ENCODE measurements at regions not wholly inside any gene's neighbourhood (a gene's known extent, or its start where the extent isn't known, plus 50 kb on each side); places are given as distances from the start of the nearest gene placed in this dataset.
"Not testable (repeated sequence)": the region's sequence is repeated elsewhere in the genome, so short reads cannot be mapped to it uniquely, and the experiment has no call there.

DNA sequence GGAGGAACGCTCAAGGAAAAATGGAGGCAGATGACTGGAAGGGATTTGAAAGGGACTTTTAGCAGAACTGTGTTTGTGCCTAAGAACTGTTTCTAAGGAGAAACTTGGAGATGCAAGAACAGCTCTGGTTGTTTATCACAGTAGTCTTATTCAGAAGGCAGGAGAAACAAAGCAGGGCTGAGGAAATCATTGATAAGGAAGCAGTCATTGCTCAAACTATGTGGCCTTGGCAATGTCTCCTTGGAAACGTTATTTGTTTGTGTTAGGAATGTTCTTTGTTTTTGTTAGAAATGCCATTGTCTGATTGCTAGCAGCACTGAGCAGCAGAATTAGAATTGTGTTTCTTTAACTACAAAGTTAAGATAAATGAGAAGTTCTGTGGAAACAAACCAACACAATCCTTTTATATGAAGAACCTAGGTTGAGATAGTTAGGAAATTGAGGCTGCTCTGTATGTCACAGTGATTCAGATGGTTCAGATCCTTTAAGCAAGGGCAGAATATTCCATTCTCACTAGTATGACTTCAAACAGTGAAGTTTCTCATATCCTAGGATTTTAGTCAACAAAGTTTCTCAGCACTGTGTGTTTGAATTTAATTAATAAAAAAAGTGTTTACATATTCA, 1191.3 kb upstream of the IGFBP7 start:
- H3K36me3 Mint-ChIP-seq: no peaks in the 10 kb centered on the region
- no peak overlapping the region for H3K27ac Mint-ChIP-seq
- no peaks in the 10 kb centered on the region for H3K27me3 Mint-ChIP-seq
- H3K4me1 Mint-ChIP-seq: no peaks in the 10 kb centered on the region
- H3K9me3 Mint-ChIP-seq: peaks cover 3% of the 10 kb centered on the region in 3 donors
- no peak overlapping the region for H3K4me3 Mint-ChIP-seq

DNA sequence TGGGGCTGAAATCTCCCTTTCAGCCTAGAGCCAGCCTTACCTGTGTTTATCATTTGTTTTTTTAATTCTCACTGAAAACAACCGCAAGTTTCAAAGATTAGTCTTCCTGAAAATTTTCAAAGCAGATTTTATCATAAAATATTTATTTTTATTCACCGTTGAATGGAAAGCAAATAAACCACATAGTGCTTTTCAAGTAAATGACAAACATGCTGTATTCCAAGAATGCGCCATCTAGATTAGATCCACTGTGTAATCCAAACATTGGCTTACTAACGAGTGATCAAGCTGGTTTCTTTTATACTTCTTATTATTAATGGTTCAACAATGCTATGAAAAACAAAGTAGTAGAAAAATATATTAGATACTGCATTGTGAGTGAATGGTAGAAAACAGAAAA, 1176.2 kb upstream of the IGFBP7 start:
- Mint-ChIP-seq H3K4me3 (no peak overlapping the region), H3K9me3 (peaks cover 0 to 25% (median 4%) of the 10 kb centered on the region in 3 donors), H3K27me3 (no peaks in the 10 kb centered on the region), H3K36me3 (no peaks in the 10 kb centered on the region), H3K4me1 (no peaks in the 10 kb centered on the region), H3K27ac (no peak overlapping the region)

DNA sequence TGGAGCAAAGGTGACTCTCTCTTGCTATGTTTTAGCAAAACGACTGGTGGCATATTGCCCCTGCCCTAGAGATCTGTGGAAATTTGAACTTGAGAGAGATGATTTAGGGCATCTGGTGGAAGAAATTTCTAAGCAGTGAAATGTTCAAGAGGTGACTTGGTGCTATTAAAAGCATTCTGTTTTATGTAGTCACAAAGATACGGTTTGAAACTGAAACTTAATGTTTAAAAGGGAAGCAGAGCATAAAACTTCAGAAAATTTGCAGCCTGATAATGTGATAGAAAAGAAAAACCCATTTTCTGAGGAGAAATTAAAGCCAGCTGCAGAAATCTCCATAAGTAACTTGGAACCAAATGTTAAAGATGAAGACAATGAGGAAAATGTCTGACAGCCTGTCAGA, 1170.7 kb upstream of the IGFBP7 start:
- not testable (repeated sequence) for H3K27ac Mint-ChIP-seq, H3K27me3 Mint-ChIP-seq, H3K36me3 Mint-ChIP-seq, H3K4me1 Mint-ChIP-seq
- Mint-ChIP-seq H3K4me3 (peak overlapping the region in 1 of 4 donors; percentile 30), H3K9me3 (peaks cover 0 to 15% (median 2%) of the 10 kb centered on the region in 3 donors)

DNA sequence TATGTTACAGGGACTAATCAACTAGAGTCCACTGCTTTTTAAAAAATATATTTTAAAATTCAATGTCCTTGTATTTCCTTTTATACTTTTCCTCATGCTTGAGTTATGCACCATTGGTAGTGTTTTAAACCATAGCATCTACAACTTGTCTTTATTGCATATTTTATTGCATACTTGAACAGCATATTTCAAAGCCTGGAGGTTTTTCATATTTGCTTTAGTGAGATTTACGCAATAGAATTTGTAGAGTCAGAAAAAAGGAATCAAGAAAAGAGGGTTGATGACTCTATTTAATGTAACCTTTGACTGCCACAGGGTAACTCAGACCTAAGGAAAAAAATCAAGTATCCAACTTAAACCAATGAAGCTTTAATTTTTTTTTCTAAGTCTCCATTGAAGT, 1165.7 kb upstream of the IGFBP7 start:
- Mint-ChIP-seq H3K4me1 (no peaks in the 10 kb centered on the region), H3K27me3 (no peaks in the 10 kb centered on the region), H3K27ac (no peak overlapping the region), H3K9me3 (peaks cover 0 to 7% (median 4%) of the 10 kb centered on the region in 3 donors), H3K36me3 (no peaks in the 10 kb centered on the region), H3K4me3 (no peak overlapping the region)

DNA sequence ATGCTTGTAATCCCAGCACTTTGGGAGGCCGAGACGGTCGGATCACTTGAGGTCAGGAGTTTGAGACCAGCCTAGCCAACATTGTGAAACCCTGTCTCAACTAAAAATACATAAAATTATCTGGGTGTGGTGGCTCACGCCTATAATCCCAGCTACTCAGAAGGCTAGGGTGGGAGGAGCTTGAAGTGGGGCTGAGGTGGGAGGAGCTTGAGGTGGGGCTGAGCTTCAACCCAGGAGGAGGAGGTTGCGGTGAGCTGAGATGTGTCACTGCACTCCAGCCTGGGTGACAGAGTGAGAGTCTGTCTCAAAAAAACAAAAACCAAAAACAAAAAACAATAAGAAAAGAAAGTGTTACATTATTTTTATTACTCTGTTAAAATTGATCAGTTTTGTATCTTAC, 1164.4 kb upstream of the IGFBP7 start:
- peaks cover 0 to 8% (median 2%) of the 10 kb centered on the region in 3 donors for H3K9me3 Mint-ChIP-seq
- H3K4me1 Mint-ChIP-seq: no peaks in the 10 kb centered on the region
- no peaks in the 10 kb centered on the region for H3K27me3 Mint-ChIP-seq
- peak overlapping the region in 1 of 4 donors; percentile 3 for H3K4me3 Mint-ChIP-seq
- no peaks in the 10 kb centered on the region for H3K36me3 Mint-ChIP-seq
- no peak overlapping the region for H3K27ac Mint-ChIP-seq

DNA sequence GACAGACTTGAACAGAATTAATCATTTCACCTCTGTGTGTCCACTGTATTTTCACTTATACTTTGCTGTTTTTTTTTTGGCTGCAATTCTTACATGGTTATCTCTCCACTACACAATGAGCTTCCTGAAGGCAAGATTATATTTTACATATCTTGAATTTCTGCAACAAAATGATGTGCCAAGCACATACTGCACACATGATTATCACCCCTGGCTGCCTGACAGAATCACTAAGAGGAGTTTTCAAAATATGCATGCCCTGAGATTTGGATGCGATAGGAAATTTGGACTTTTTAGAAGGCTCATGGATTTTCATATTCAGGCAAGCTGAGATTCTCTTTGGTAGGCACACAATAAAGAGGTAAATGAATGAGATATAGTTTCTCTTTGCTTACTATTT, 1162.1 kb upstream of the IGFBP7 start:
- Mint-ChIP-seq H3K27me3 (no peaks in the 10 kb centered on the region), H3K27ac (no peak overlapping the region), H3K9me3 (peaks cover 5 to 15% (median 10%) of the 10 kb centered on the region in 3 donors), H3K4me1 (no peaks in the 10 kb centered on the region), H3K36me3 (no peaks in the 10 kb centered on the region), H3K4me3 (no peak overlapping the region)

DNA sequence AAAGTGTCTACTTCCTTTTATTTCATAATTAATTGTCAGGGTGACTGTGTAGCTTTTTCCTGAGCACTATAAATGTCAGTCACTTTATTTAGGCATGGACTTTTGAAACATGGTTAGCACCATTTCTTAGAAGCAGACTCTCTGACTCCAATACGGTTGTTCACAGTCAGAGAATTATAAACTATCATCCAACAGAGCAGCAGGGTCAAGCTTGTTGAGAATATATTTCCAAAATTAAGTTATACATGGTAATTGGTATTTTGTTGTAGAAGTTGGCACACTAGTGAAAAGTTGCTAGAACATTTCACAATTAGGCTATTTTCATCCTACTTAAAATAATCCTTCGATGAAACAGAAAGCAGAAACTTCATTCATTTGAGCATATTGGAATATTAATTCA, 1155.5 kb upstream of the IGFBP7 start:
- Mint-ChIP-seq H3K27ac (no peak overlapping the region), H3K36me3 (no peaks in the 10 kb centered on the region), H3K27me3 (no peaks in the 10 kb centered on the region), H3K4me3 (no peak overlapping the region), H3K9me3 (peaks cover 5 to 12% (median 10%) of the 10 kb centered on the region in 3 donors), H3K4me1 (no peaks in the 10 kb centered on the region)

DNA sequence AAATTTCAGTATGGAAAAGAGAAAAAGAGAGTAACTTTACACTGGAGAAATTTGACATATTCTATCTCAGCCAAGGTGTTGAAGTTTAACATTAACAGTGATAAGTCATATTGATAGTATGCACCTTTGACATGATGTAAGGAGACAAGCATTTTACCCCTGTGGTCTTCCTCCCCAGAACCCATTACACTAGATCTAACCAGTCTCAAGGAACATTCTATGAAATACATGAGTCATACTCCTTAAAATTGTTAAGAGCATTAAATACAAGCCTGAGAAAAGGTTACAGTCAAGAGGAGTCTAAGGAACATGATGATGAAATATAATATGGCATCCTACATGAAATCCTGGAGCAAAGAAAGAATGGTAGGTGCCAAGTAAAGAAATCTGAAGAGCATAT, 1151.3 kb upstream of the IGFBP7 start:
- H3K4me3 Mint-ChIP-seq: no peak overlapping the region
- peaks cover 0 to 5% (median 3%) of the 10 kb centered on the region in 3 donors for H3K9me3 Mint-ChIP-seq
- H3K4me1 Mint-ChIP-seq: no peaks in the 10 kb centered on the region
- H3K36me3 Mint-ChIP-seq: no peaks in the 10 kb centered on the region
- no peak overlapping the region for H3K27ac Mint-ChIP-seq
- no peaks in the 10 kb centered on the region for H3K27me3 Mint-ChIP-seq

DNA sequence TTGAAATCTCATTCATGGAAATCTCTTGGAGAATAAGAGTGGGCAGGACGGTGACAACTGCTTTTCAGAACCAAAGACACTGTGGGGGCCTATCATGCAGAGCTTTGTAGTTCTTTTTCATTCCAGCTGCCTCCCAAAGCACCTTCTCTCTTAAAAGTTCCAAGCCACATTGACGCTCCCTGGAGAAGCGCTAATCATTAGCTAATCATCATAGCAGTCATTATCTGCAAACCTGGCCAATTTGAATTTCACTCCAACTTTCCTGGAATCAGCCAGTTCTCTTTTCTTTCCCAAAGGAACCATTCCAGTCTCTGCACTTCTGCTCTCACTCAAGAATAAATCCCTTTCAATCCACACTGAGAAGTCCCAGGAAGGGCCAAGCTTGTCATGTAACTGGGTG, 1144.1 kb upstream of the IGFBP7 start:
- H3K4me3 Mint-ChIP-seq: no peak overlapping the region
- no peaks in the 10 kb centered on the region for H3K27me3 Mint-ChIP-seq
- H3K36me3 Mint-ChIP-seq: no peaks in the 10 kb centered on the region
- H3K4me1 Mint-ChIP-seq: no peaks in the 10 kb centered on the region
- H3K9me3 Mint-ChIP-seq: peaks cover 3 to 7% (median 7%) of the 10 kb centered on the region in 3 donors
- H3K27ac Mint-ChIP-seq: no peak overlapping the region

DNA sequence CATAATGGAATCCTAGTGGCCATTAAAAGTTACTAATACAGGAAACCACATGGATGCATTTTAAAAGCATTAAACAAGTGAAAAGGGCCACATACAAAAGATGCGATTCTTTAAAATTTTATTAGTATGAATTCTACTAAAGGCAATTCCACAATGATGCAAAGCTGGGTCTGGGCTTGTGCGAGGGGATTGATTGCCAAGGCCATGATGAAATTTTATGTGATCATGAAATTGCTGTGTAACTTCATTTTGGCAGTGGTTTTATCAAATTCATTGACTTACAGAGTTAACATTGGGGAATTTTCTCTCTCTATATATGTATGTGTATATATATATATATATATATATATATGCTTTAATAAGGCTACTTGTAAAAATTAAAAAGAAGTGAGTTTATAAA, 1142.5 kb upstream of the IGFBP7 start:
- H3K4me1 Mint-ChIP-seq: peaks cover 0 to 2% (median 0%) of the 10 kb centered on the region in 3 donors
- H3K36me3 Mint-ChIP-seq: no peaks in the 10 kb centered on the region
- no peaks in the 10 kb centered on the region for H3K27me3 Mint-ChIP-seq
- no peak overlapping the region for H3K4me3 Mint-ChIP-seq
- H3K27ac Mint-ChIP-seq: no peak overlapping the region
- peaks cover 3 to 7% (median 7%) of the 10 kb centered on the region in 3 donors for H3K9me3 Mint-ChIP-seq

DNA sequence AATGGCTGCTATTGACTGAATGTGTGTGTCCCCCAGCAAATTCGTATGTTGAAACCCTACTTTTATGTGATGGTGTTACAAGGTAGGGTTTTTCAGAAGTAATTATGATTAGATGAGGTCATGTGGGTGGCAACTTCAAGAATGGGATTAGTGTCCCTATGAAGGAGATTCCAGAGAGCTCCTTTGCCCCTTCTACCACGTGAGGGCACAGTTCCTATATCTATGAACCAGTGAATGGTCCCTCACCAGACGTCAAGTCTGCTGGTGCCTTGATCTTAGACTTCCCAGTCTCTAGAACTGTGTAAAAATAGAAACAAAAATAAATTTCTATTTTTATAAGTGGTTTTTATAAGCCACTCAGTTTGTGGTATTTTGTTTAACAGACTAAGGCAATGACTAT, 1137.6 kb upstream of the IGFBP7 start:
- Mint-ChIP-seq H3K27ac (no peak overlapping the region), H3K9me3 (peaks cover 0 to 13% (median 5%) of the 10 kb centered on the region in 3 donors), H3K36me3 (no peaks in the 10 kb centered on the region), H3K27me3 (no peaks in the 10 kb centered on the region), H3K4me3 (no peak overlapping the region), H3K4me1 (peaks cover 0 to 2% (median 0%) of the 10 kb centered on the region in 3 donors)

DNA sequence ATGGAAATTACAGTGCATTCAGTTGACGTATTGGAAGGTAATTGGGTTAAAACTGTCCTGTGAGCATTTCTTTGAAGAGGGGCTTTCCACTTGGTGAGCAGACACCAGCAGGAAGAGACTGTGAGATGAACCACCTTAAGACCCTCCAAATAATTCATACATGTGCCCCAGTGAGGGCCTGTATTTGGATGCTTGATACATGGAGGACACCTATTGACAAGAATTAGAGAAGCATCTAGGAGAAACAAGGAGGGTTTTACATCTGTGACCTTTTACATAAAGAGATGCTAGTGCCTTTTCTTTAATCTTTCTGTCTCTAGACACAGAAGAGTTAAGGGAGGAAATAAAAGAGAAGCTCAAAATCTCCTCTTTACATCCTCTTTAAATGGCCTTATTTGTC, 1115.3 kb upstream of the IGFBP7 start:
- Mint-ChIP-seq H3K4me1 (peaks cover 0 to 2% (median 0%) of the 10 kb centered on the region in 3 donors), H3K27me3 (no peaks in the 10 kb centered on the region), H3K27ac (no peak overlapping the region), H3K4me3 (no peak overlapping the region), H3K9me3 (peaks cover 2 to 13% (median 6%) of the 10 kb centered on the region in 3 donors), H3K36me3 (peaks cover 3% of the 10 kb centered on the region)

DNA sequence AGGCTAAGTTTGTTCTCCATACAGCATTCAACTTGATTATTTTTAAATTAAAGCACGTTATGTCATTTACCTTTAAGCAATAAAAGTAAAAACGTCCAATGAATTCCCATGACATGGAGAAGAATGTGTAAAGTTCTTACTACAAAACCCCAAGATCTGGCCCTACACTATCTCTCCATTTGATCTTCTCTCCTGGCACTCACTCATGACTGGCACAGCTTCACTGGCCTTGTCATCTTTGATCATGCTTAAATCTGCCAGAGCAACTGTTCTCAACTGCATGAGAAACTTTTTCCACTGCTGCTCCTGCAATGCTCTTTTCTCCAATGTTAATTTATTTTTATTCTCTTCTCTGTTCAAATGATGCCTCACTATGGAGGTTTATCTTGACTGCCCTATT, 1109.0 kb upstream of the IGFBP7 start:
- Mint-ChIP-seq H3K27me3 (no peaks in the 10 kb centered on the region), H3K9me3 (peaks cover 2 to 19% (median 6%) of the 10 kb centered on the region in 3 donors), H3K27ac (no peak overlapping the region), H3K4me1 (peaks cover 0 to under 1% (median 0%) of the 10 kb centered on the region in 3 donors), H3K4me3 (no peak overlapping the region), H3K36me3 (peaks cover 3% of the 10 kb centered on the region)

DNA sequence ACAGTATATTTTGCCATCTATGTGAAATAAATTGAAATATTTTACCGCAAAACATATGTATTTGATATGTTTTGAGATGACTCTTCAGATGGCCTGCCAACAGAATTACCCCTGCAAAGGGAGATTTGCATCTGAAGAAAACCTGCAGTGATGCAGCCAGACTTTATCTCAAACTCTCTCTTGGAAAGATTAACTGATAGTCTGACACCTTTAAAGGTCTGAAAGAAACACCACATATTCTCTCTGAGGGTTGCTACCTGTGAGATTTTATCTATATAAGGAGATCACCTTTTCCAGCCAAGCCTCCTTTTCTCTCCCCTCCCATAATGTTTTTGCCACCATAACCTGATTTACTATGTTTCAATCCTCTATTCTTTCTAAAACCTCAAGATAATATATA, 1106.3 kb upstream of the IGFBP7 start:
- no peaks in the 10 kb centered on the region for H3K36me3 Mint-ChIP-seq
- peaks cover 0 to 1% (median 0%) of the 10 kb centered on the region in 3 donors for H3K4me1 Mint-ChIP-seq
- no peak overlapping the region for H3K27ac Mint-ChIP-seq
- H3K9me3 Mint-ChIP-seq: peaks cover 0 to 19% (median 6%) of the 10 kb centered on the region in 3 donors
- H3K4me3 Mint-ChIP-seq: no peak overlapping the region
- H3K27me3 Mint-ChIP-seq: no peaks in the 10 kb centered on the region

DNA sequence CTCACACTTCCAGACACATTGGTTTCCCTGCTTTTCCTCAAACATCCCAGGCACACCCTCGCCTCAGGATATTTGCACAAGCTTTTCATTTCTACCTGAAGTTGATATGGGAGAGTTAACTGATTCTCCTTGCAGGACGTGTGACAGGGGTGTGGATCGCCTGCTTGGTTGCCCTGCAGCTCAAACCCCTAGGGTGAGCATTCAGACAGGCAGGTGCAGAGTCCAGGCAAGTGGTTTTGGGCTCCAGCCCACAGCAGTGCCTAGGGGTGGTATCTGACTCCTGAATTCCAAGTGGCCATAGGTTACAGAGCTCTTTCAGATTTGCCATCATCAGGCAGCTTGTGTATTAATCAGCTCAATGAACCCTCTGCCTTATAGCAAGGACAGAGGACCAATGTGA, 1104.2 kb upstream of the IGFBP7 start:
- H3K27ac Mint-ChIP-seq: no peak overlapping the region
- H3K4me3 Mint-ChIP-seq: no peak overlapping the region
- peaks cover 0 to 1% (median 0%) of the 10 kb centered on the region in 3 donors for H3K4me1 Mint-ChIP-seq
- H3K36me3 Mint-ChIP-seq: no peaks in the 10 kb centered on the region
- H3K27me3 Mint-ChIP-seq: no peaks in the 10 kb centered on the region
- peaks cover 0 to 11% (median 6%) of the 10 kb centered on the region in 3 donors for H3K9me3 Mint-ChIP-seq

DNA sequence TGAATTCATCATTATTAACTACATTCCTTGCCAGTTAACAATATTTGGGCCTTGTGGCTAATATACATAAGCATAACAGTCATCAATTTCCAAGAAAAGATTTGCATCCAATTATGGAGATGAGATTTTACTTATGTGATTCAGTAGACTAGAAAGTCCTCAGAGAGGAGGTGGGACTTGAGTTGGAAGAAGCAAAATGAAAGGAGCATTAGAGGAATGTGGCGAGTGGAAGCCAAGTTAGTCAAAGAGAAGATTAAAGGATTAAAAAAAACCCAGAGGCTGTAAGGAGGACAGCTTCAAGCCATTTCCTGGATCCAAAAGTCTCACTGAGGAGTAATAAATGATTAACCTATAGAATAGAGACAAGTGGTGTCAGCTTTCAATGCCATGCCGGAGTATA, 1099.4 kb upstream of the IGFBP7 start:
- H3K4me1 Mint-ChIP-seq: peaks cover 0 to 1% (median 0%) of the 10 kb centered on the region in 3 donors
- no peak overlapping the region for H3K27ac Mint-ChIP-seq
- no peak overlapping the region for H3K4me3 Mint-ChIP-seq
- H3K27me3 Mint-ChIP-seq: no peaks in the 10 kb centered on the region
- H3K36me3 Mint-ChIP-seq: no peaks in the 10 kb centered on the region
- H3K9me3 Mint-ChIP-seq: peaks cover 0 to 4% (median 1%) of the 10 kb centered on the region in 3 donors

Measured in IgD-negative memory B cell (primary cell).